HG03571 (cell line): ENCODE measurements at regions not wholly inside any gene's neighbourhood (a gene's known extent, or its start where the extent isn't known, plus 50 kb on each side); places are given as distances from the start of the nearest gene placed in this dataset.
"Not testable (repeated sequence)": the region's sequence is repeated elsewhere in the genome, so short reads cannot be mapped to it uniquely, and the experiment has no call there.

Source experiments
- ATAC-seq: cut with Tn5 transposase; IDR thresholded peaks from one replicate; pipeline ENCODE4 v1.9.1; 2021; ENCODE audit not compliant: unreplicated experiment

DNA sequence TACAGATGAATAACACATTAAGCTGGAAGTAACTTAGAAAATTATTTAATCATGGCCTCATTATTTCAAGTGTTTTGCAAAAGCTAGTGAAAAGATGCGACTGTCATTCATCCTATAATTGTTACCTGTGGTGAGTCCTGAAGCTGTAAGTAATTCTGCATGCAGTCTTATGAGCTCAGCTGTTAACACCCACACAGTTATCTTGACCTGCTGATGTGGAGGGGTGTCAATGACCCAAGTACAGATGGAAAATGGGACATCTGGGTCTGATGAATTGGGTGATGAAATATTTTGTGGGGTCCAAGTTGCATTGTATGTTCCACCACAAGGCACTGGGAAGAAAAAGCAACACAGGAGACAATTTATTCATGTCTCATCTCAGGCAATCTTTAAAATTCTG is 68.9 kb downstream of the OR13A1 start:
- no peak for ATAC-seq

DNA sequence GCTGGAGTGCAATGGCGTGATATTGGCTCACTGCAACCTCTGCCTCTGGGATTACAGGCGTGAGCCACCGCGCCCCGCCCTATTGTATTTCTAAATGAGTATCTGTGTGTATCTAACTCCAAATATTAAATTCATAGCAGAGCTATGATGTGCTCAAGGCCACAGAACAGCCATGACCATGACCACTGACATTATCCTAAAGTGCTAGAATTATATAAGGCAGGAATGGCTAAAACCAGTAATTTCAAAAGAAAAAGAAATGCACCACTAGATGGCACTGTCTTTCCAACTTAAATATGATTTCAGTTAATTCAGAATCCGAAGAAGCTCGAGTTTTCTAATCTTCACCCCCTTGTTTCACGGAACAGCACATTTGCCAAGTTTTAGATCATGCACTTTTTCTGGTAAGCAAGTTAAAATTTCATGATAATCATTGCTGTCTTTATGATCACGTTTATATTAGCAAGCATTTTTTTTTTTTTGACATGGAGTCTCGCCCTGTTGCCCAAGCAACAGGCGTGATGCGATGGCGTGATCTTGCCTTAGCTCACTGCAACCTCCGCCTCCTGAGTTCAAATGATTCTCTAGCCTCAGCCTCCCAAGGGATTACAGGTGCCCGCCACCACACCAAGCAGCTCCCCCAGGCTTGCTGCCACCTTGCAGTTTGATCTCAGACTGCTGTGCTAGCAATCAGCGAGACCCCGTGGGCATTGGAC is 65.3 kb downstream of the OR13A1 start:
- ATAC-seq, result peak; percentile 70

DNA sequence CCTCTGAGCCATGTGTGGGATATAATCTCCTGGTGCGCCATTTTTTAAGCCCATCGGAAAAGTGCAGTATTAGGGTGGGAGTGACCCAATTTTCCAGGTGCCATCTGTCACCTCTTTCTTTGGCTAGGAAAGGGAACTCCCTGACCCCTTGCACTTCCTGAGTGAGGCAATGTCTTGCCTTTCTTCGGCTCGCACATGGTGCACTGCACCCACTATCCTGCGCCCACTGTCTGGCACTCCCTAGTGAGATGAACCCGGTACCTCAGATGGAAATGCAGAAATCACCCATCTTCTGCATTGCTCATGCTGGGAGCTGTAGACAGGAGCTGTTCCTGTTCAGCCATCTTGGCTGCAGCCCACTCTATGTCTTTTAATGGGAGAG is 64.7 kb downstream of the OR13A1 start:
- ATAC-seq, result not testable (repeated sequence)
